SH-SY5Y (cell line): ENCODE measurements at regions not wholly inside any gene's neighbourhood (a gene's known extent, or its start where the extent isn't known, plus 50 kb on each side); places are given as distances from the start of the nearest gene placed in this dataset.

Experiments
- GATA2 ChIP-seq: IDR thresholded peaks from 2 replicates; pipeline ENCODE4 v1.6.1; 2011; ENCODE audit warnings: mild to moderate bottlenecking, low read depth, low read length
- GATA3 ChIP-seq: IDR thresholded peaks from 2 replicates; pipeline ENCODE4 v1.6.1; 2011; ENCODE audit warnings: low read depth, mild to moderate bottlenecking, low read length, moderate library complexity

- TF ChIP-seq GATA3 (no peak), GATA2 (no peak)
These were observed 641.5 kb upstream of the SORCS1 start for GRCh38 chr10:107806026-107806425.
